ENCODE measurements at regions not wholly inside any gene's neighbourhood (a gene's known extent, or its start where the extent isn't known, plus 50 kb on each side); places are given as distances from the start of the nearest gene placed in this dataset.

DNA sequence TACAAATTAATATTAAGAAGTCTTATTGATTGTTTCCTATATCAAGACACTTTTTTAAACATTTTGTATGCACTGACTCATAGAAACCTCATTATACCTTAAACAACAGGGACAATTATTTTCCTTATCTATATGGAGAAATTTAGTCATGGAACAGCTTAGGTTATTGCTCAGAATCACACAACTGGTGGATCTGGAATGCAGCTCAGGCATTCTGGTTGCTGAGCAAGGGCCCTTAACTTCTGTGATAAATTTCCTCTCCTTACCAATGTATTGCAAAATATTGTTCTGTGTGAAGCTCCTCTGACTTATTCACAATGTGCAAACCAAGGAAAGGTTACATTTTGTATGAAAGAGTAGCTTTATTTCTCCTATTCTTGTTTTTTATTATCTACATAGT lies 817.8 kb downstream of the LRFN5 start:
- DNase-seq = no peak

DNA sequence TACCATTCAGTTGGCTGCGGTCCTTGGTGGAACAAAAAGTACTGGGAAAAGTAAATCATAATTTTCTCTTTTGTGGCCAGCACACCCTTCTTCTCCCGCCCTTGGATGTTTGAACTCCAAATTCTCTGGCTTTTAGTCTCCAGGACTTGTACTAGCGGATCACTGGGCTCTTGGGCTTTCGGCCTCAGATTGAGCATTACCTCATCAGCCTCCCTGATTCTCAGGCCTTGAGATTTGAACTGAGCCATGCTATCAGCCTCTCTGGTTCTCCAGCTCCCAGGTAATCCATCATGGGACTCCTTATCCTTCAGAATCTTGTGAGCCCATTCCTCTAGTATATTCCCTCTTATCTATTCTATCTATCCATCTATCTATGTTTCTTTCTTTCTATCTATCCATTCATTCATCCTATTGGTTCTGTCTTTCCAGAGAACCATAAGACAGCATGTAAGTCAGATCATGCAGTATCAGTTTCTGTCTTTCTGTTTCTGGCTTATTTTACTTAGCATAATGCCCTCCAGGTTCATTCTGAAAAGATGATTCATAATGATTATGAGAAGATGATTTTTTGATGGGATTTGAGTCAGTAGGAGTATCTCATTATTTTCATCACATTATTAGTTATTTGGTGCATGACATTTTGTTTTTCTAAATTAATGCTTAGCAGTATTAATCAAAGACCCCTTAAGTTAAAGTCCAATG lies 814.9 kb downstream of the LRFN5 start:
- DNase-seq = no peak

DNA sequence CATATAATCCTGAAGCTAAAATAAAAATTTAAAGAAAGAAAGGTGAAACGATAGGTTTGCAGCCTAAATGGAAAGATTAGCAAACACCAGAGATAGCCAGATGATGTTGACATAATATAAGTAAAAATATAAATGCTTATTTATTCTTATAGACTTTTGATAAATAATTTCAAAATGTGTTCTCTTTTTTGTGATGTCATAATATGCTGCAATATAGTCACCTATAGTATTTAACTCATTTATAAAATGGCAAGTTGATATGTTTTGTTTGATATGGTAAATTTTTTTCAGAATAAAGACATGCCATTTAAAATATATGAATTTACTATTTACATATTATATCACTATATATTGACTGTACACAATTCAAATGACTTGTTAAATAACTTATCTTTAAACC lies 813.4 kb downstream of the LRFN5 start:
- DNase-seq = no peak

DNA sequence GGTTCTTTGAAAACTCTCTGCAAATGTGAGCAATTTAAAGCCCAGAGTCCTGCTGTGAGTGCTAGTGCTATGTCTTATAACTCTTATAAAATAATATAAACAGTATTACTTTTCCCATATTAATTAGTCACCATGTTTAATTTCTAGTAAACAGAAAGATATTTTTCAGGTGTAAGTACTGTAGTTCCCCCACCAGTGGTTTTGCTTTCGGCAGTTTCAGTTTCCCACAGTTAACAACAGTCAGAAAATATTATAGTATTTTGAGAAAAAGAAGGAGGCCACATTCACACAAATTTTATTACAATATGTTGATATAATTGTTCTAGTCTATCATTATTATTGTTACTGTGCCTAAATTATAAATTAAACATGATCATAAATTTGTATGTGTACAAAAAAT lies 800.5 kb downstream of the LRFN5 start:
- no peak for DNase-seq

DNA sequence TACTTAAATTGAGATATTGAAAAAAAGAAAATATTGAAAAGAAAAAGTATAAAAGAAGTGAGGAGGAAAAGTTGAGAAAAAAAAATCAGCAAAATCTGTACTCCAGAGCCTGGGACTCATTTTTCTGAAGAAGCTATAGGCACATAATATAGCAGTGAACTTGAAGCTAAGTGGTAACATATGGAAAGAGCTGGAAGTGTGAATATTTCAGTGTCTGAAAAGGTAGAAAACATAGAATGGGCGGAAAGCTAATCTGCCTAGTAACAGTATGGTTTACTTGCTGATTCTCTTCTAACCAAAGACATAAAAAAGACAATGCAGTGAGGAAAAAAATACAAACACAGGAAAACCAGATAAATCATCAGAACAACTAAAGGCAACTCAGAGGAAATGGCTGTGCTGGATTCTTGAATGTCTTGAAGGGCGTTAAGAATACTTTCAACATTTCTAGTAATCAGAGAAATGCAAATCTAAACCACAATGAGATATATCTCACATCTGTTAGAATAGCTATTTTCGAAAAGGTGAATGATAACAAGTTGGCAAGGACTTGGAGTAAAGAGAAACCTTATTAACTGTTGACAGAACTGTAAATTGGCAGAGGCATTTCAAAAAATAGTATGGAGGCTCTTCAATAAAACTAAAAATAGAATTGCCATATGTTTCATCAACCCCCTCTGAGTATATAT lies 784.6 kb downstream of the LRFN5 start:
- no peak for DNase-seq

DNA sequence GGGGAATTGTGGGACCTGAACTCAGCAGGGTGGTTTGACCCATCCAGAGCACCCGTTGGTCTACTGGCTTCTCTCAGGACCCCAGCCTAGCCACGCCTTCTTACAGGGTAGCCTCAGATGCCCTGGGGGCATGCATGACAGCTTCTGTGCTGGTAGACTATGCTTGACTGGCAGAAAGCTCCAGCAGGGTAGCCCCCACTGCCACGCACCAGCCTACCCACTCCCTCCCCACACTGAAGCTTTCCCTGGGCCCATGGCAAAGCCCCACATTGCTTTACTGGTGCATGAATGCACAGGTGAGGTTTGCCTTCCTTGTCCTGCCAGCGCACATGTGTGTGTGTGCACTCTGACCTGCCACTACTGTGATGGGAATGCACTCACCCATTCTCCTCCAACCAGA lies 772.2 kb downstream of the LRFN5 start:
- no peak for DNase-seq

DNA sequence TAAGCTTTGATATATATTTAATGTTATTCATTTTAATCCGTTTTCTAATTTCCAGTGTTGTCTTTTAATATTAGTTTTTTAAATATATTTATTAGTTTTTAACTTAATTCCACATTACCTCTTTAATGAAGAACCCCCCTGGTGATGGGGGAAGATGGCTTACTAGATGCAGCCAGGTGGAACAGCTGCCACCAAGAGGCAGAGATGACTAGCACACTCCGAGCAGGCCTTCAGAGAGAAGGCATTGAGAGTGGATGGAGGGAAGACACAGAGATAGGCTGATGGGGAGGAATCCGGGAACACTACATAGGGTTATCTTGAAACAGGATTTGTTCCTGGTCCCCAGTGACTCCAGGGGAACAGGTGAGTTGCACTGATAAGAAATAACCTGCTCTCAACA lies 771.6 kb downstream of the LRFN5 start:
- DNase-seq = no peak

DNA sequence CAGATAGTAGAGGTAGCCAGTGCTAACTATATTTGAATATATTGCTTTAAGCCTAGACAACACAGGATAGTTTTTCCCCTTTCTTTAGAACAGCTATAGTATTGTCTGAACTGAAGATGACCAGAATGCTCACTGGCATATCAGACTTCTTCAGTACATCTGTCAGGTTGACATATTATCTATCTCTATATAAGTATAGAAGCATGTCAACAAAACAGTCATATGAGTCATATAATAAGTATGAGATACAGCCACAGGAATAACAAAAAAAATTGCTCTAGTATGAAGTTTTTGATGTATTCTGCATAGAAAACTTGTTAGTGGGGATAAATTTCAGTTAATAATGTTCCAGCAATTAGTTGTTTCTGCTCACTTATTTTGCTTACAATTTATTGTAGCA lies 767.7 kb downstream of the LRFN5 start:
- DNase-seq = no peak

DNA sequence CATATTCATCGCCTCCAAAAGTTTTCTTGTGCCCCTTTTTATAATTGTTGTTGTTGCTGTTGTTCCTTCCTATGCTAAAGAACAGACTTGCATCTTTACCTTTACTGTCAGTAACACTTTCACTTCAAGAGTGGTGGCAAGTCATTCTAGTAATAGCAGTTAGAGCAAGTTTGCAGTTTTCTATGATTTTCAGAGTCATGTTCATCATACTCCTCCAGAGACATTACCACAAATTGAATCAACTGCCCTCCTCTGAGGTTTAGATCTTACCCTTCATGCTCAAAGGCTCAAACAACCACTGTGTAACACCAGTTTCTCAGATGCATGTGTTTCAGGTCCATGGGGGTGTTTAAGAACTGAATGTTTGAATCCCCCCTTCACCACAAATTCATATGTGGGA lies 763.4 kb downstream of the LRFN5 start:
- DNase-seq = no peak

DNA sequence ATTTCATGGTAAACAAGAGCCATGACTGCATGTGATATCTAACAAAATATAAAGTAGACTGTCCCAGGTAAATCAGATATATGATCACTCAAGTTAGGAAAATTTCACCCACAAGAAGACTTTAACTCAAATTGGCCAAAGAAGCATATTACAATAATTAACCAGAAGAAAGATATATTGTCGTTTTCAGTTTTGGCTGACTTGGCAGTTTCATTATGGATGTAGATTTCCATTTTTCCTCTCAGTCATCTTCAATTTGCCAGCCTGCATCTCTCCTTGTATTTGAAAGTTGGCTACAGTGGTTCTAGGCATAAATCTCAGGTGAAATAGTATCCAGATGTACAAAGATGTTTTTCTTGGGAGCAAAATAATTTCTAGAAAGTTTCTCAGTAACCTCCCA lies 761.6 kb downstream of the LRFN5 start:
- DNase-seq = no peak

DNA sequence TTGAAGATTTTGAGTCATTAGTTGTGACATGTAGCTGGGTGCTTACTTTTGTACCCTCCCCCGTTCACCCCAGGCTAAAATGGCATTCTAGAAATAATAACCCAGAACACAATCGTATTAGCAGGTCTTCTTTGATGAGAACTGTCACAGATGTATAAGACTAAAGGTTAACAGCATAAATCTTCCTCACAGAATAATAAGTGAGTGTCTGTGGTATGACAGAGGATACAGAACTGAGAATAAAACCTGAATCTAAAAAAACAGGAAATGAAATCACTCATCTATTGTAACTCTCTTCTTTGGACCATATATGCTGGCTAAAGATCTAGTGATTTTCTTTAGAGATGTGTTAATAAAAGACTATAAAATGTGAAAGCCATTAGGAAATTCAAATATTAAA lies 746.6 kb downstream of the LRFN5 start:
- no peak for DNase-seq

DNA sequence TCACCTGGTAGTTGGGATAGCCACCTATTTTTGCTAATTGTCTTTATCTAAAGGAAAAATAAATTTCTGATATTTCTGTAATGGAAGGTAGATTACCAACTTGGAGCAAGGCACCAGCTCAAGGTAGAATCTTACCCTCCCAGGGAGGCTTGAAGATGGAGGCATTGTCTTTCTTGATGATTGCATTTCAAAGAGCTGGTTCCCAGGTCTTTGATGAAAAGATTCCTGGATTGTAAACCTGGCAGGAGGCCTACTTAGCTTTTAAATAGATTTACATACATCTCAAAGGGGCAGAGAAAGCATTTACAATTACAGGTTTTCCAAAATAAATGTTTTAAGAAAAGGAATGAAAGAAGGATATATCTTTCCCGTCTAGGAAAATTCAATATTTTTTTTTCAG lies 729.2 kb downstream of the LRFN5 start:
- DNase-seq = no peak

DNA sequence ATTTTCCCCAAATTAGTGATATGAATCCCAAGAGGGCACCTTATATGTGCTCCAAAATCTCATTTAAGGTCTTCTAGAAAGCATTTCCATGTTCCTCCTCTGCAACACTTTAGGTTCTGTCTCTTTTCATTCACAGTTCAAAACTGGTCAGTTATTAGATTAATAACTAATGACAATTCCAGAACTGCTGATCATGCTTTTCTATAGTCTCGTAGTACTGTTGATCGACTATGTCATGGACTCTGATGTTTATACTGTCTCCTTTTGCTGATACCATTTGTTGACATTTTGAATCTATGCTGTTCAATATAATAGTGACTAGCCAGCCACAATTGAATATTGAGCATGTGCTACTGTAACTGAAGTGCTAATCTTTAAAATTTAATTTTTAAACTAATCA lies 728.3 kb downstream of the LRFN5 start:
- DNase-seq = no peak

DNA sequence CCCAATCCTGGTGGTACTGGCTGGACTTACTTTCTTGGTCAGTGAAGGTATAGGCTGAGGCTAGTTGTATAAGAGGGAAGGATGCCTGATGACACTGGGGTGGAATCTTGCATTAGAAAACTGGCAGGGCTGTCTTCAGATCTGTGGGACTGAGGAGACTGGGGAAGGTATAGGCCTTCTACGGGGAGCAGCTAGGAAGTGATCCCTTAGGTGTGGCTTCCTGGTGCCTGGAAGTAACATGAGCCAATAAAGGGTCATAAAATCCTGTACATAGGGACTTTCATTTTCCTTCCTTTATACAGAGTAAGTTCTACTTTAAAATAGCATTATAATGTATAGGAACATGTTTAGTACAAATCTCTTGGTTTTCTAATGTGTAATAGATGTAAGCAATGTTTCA lies 716.8 kb downstream of the LRFN5 start:
- no peak for DNase-seq

DNA sequence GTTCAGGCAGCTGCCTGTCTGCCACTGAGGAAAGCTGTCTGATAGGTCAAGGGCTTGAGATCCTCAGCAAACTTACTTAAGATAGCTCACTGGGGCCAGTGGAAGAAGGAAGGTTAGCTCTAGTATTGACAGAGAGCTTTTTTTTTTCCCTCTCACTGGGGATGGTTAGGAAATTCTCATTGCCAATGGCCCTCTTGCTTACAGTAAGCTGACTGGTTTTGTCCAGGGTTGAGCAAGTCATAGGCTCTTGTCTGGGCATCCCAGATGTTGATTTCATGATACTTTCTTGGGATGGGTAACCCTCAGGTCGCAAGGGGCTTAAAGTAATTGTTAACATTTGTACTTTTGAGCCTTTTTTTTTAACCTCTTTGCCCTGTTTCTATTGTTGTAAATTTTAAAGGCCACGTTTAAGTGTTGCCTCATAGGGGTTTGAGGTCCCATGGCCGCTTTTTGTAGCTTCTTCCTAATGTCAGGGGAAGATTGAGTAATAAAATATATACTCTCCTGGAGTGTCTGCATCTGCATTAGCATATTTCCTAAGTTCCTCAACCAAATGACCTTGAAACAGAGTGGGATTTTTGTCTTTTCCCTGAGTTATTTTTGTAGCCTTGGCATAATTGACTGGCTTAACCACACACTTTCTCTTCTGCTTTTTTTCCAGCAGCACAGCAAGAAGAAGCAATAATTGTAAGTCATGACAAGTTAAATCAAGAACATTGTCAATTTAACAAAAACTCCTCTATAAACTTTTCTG lies 716.0 kb downstream of the LRFN5 start:
- no peak for DNase-seq

DNA sequence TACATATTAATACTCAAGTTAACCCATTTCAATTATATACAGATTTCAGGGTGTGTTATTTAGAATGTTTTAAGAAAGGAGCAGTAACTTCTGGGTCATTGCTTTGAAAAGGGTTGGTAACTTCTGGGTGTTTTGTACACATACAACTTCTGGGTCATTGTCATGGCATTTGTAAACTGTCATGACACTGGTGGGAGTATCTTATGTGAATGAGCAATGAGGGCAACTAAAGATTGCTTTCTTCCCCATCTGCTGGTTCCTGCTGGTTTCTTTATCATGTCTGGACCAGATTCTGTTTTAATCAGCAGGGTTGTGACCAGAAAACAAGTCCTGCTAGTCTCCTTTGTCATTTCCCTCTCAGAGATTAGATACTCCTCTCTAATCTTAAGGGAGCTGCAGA lies 713.3 kb downstream of the LRFN5 start:
- no peak for DNase-seq

DNA sequence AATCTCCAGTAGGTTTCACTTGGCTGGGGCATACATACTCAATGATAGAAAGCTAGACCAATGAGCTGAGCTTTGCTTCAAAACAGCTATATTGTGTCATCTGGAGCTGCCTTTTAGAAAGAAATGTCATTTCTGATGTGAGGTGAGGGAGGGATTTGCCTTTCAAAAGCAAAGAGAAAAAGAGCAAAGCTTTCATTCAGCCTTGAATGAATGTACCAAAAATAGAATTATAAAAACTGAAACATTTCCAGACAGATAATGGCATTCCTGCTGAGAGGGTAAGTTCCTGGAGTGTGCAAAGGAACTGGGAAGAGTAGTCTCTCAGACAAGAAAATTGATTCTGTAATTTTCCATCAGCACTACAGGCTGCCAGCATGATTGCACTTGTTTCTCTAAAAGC lies 710.0 kb downstream of the LRFN5 start:
- DNase-seq = no peak

DNA sequence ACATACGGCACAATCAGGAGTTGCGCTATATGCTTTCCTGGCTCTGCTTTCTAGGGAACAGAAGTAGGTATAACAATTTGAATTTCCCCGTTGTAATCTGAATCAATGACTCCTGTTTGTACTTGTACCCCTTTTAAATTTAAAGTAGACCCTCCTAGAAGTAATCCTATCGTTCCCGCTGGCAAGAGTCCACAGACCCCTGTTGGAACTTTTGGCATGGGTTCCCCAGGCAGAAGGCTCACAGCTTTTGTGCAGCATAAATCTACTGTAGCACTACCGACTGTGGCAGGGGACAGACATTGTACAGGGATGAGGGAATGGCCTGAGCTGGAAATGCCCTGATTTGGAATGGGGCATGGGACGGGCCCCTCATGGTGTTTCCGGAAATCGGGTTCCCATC lies 705.2 kb downstream of the LRFN5 start:
- DNase-seq = no peak

DNA sequence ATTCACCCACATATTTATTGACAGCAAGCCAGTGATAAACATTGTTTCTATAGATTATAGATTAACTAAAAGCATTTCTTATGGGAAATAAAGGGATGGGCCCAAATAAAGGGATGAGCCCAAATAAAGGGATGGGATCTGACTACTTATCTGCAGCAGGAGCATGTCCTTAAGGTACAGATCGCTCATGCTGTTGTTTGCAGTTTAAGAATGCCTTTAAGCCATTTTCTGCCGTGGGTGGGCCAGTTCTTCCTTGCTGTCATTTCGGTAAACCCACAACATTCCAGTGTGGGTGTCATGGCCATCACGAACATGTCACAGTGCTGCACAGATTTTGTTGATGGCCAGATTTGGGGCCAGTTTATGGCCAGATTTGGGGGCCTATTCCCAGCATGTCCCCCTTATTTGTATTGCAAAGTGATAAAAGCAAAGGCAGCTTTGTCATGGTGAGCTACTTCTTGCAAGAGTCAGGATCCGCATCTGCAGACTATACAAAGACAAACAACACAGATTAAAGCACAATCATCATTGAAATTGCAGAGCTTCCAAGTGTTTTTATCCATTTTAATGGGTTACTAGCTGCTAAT lies 700.7 kb downstream of the LRFN5 start:
- no peak for DNase-seq

DNA sequence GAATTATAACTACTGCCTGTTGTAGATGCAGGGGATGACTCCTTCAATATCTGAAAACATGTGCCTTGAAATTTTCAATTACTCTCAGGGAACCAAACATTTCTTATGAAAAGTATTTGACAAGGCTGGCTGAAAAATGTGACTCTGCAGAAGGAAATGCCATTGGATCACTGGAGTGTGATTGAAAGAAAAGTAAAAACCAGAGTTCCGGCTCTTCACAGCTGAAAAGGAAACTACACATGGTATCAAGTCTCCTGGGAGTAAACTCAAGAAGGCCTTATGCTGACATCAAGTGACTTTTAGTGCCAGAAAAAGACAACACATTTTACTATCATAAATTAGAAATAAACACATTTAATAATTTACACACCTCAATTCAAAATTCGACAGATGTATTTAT lies 693.0 kb downstream of the LRFN5 start:
- DNase-seq = no peak

DNA sequence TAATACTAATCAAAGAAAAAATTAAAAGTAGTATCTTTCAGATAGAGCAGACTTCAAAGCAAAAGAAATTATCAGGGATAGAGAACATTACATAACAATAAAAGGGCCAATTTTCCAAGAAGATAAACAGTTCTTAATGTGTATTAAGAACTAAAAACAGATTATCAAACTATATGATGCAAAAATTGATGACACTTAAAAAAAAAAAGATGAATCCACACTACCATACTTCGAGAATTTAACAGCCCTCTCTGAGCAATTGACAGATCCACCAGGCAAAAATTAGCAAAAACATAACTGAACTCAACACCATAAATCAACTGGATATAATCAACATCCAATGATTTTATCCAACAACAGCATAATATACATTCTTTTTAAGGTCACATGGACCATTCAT lies 686.5 kb downstream of the LRFN5 start:
- DNase-seq = no peak

DNA sequence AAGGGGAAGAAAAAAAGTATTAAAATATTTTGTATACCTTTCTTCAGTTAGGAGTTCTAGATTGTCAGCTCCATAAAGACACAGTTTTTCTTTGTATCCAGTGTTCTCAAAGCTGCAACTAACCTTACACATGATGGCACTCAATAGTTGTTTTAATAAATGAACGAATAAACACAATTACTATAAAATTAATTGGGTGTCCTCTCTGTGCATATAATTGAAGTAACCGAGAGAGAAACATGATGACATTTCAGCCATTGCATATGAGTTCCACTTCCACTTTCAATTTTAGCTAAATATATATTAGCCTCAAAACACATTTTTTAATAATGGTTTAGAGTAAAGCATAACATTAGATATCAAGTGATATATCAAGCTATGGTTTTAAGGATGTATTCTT lies 671.2 kb downstream of the LRFN5 start:
- DNase-seq = no peak

DNA sequence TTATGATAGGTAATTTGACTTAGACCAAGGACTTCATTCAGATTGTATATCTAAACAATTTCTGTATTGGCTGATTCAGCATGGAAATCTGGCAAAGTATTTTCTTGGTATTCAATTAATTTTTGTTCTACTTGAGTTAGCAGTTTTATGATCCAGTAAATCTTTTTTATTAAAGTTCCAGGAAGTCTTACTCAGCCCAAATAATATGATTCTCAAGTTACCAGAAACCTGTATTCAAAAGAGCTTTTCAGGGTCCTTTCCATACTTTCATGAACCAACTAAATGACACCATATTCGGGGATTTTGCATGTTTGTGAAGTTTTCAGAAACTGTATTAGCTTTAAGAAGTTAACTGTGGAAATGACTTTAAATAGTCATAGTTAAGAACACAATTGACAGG lies 662.6 kb downstream of the LRFN5 start:
- DNase-seq = no peak

DNA sequence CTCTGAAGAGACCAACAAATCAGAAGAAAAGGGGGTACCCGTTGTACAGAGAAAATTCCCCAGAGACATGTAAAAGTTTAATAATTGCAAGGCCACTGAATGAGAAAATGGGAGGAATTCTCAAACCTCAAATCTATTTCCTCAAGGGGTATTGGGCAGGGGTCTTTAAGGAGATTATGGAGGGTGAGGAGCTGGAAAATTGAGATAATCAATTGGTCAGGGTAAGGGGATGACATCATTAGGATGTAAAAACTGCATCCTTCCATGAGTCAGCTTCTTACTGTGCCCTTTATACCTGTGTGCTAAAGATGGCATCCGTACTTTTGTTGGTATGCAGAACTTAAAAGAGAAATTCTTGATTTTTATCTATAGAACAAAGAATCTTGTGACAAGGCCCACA lies 641.5 kb downstream of the LRFN5 start:
- no peak for DNase-seq

Data from right hindlimb (tissue), 1 donor.